Amygdala (tissue), 56 donors: ENCODE measurements at regions not wholly inside any gene's neighbourhood (a gene's known extent, or its start where the extent isn't known, plus 50 kb on each side); places are given as distances from the start of the nearest gene placed in this dataset.

Experiments used
- DNase-seq, 56 donors: peaks; one replicate each; lab custom pipeline; 2025; lab: John Stamatoyannopoulos, UW

- DNase-seq = peak in 3 of 56 donors; percentile 1 to 31 (median 4)
Observed at GRCh38 chrX:20529301-20529700, 262.6 kb upstream of the RPS6KA3 start.

DNA sequence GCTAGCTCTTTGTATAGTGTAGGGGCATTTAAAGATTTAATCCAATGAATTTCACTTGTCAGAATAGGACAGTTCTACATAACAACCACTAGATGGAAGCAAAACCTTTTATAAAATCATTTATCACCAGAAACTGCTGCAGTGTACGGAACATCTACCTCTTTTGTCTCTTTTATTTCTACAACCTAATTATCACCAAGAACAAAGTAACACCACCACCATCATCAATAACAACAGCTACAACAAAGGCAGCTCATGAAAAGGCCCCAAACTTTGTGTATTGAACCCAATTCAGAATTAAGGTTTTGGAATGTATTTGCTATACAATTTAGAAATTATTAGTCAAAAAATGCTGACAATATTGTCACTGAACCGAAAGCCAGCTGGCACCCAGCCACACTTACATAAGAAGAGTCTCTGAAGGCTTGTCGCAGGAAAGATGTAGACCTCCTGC is 260.9 kb upstream of the RPS6KA3 start:
- peak in 7 of 56 donors; percentile 0 to 58 (median 6) for DNase-seq

- no peak for DNase-seq
Observed at GRCh38 chrX:20527041-20527440, 260.3 kb upstream of the RPS6KA3 start.

DNA sequence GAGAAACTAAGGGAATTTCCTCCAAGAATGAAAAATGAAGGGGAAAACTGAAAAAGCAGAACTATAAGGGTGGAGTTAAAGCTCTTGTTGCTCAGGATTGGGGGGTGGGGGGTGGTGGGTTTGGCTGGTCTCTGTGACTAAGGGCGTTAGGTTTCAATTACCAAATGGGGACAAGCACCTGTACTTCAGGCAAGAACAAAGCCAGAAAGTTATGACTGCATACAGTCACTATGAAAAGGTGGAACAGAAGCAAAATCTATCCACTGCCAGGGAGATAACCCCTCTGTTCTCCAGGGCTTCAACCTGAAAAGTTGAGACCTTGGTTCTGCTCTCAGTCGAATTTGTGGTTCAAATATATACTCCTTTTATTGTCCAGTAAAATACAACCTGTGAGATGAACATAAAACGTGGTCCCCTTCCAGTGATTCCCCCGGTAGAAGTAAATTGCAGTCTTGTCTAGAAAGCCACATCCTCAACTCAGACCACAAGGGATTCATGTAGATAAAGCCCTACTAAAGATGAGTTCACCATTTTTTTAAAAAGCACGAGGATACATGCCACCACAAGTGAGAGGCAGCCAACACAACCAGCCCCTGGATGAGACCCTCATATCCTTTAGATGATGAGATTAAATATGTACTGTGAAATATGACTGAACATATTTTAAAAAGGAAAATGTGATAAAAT is 257.1 kb upstream of the RPS6KA3 start:
- DNase-seq = no peak

DNA sequence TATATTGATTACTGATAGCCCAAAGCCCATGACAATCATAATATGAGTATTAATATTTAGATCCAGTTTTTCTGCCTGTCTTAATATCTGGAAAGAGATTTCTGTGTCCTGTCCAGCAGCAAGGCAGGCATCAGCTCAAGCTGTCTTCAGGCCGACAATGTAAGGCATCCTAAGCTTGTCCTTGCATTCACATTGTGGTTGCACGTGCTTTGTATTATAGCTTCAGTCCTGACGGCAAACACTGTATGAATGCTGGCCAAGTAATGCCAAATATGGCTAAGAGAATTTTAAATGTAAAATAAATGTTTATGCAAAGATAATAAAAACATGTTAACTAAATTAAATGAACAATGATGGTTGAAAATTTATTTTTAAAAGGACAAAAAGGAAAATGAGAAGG is 255.7 kb upstream of the RPS6KA3 start:
- no peak for DNase-seq

DNA sequence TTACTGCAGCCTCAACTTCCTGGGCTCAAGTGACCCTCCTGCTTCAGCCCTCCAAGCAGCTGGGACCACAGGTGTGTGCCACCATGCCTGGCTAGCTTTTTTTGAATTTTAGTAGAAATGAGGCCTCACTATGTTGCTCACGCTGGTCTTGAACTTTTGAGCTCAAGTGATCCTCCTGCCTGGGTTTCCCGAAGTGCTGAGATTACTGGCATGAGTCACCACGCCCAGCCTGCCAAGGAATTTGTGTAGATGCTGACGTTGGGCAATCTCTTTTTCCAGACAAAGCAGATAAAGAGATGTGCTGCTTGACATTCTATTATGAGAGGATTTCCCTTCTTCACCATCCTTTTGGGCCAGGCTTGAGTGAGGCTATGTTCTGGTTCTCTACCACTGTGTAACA is 254.5 kb upstream of the RPS6KA3 start:
- no peak for DNase-seq

GRCh38 chrX:20519826-20520225 is 253.1 kb upstream of the RPS6KA3 start:
- DNase-seq = no peak

GRCh38 chrX:20519146-20519545 is 252.4 kb upstream of the RPS6KA3 start:
- no peak for DNase-seq

DNA sequence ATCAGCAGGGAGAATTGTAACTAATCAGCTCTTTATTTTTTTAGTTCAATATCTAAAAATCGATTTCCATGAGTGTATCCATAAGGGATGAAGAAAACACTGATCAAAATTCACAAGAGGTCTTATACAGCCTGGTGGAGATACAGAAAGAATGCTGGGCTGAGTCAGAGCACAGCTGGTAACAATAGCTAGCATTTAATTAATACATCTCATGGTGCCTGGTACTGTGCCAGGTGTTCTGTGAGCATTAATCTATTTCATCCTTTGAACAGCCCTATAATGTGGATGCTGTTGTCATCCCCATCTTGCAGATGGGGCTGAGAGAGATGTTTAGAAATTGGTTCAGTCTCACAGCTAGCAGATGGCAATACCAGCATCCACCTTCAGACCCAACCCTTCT is 250.9 kb upstream of the RPS6KA3 start:
- DNase-seq = no peak

DNA sequence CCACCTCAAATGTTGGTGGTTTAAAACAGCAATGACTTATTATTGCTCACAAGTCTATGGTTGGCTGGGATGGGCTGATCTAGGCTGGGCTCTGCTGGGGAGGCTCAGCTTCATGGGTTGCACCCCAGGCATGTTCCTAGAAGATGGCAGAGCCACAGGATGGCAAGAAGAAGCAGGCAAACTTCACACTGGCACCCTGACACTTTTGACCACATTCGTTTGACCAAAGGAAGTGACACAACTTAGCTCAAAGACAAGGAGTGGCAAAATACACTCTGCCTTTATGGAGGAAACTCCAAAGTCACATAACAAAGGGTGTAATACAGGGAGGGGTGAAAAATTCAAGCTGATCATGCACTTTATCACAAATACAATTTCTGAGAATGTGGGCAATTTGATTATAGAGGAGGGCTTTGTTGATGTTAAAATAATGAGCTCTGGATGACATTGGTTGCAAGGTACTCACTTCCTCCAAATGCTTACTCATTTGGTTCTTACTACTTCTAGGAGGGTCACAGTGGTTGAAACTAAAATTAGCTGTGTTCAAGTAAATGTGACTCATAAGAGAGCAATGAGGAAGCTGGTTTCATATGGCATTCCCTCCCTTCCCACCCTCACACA is 249.2 kb upstream of the RPS6KA3 start:
- DNase-seq = no peak

GRCh38 chrX:20514358-20514757 is 247.6 kb upstream of the RPS6KA3 start:
- DNase-seq = peak in 1 of 56 donors; percentile 4

GRCh38 chrX:20513185-20513584 is 246.5 kb upstream of the RPS6KA3 start:
- no peak for DNase-seq

- DNase-seq = no peak
Observed at GRCh38 chrX:20511792-20512191, 245.1 kb upstream of the RPS6KA3 start.

- DNase-seq = no peak
Observed at GRCh38 chrX:20507901-20508620, 241.4 kb upstream of the RPS6KA3 start.

GRCh38 chrX:20506739-20507138 is 240.0 kb upstream of the RPS6KA3 start:
- no peak for DNase-seq

DNA sequence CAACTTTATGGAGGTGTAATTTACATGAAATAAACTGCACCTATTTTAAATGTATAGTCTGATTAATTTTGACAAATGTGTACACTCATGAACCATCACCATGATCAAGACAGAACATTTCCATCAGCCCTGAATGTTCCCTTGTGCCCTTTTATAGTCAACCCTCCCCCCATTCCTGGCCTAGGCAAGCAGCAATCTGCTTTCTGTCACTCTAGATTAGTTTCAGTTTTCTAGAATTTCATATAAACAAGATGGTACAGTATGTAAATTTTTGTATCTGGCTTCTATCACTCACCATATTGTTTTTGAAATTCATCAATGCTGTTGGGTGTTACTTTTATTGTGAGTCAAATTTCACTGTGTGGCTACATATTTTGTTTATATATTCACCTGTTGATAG is 234.2 kb upstream of the RPS6KA3 start:
- no peak for DNase-seq

- no peak for DNase-seq
Observed at GRCh38 chrX:20500171-20500865, 233.6 kb upstream of the RPS6KA3 start.

DNA sequence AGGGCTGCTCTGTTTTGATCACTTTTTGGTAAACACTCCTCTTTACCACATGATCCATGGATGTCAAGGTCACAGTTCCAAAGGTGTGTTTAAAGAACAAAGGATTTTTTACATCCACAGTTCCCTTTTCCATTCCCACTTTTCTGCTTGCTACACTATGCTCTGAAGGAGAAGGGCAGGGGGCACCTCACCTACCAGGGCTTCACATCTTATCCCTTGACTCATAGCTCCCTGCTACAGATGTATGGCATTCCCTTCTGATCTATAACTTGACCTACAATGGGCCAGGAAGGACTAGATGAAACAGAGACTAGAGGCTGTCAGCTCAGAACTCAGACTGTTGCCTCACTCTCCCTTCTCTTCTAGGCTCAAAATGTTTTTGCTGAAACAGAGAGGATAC is 233.1 kb upstream of the RPS6KA3 start:
- no peak for DNase-seq

GRCh38 chrX:20498851-20499635 is 232.3 kb upstream of the RPS6KA3 start:
- no peak for DNase-seq

- DNase-seq = no peak
Observed at GRCh38 chrX:20495575-20495974, 228.9 kb upstream of the RPS6KA3 start.
